C1 segment of cervical spinal cord (tissue), 14 donors: ENCODE measurements at regions not wholly inside any gene's neighbourhood (a gene's known extent, or its start where the extent isn't known, plus 50 kb on each side); places are given as distances from the start of the nearest gene placed in this dataset.
"Not testable (repeated sequence)": the region's sequence is repeated elsewhere in the genome, so short reads cannot be mapped to it uniquely, and the experiment has no call there.

Source experiments
- DNase-seq, 14 donors: peaks; one replicate each; lab custom pipeline; 2025; lab: John Stamatoyannopoulos, UW

GRCh38 chr15:20267996-20268395 lies 273.6 kb downstream of the GOLGA6L6 start:
- DNase-seq = not testable (repeated sequence)

- DNase-seq = not testable (repeated sequence)
Measured at GRCh38 chr15:20267051-20267730, 274.4 kb downstream of the GOLGA6L6 start.

GRCh38 chr15:20265710-20266109 lies 275.9 kb downstream of the GOLGA6L6 start:
- not testable (repeated sequence) for DNase-seq

GRCh38 chr15:20261321-20262280 lies 280.0 kb downstream of the GOLGA6L6 start:
- not testable (repeated sequence) for DNase-seq

- not testable (repeated sequence) for DNase-seq
Measured at GRCh38 chr15:20260650-20261049, 280.9 kb downstream of the GOLGA6L6 start.

GRCh38 chr15:20259559-20260190 lies 281.9 kb downstream of the GOLGA6L6 start:
- DNase-seq = not testable (repeated sequence)

GRCh38 chr15:20256394-20256793 lies 285.2 kb downstream of the GOLGA6L6 start:
- DNase-seq = not testable (repeated sequence)

- not testable (repeated sequence) for DNase-seq
Measured at GRCh38 chr15:20255641-20256040, 286.0 kb downstream of the GOLGA6L6 start.

GRCh38 chr15:20253047-20253615 lies 288.5 kb downstream of the GOLGA6L6 start:
- DNase-seq = not testable (repeated sequence)

- not testable (repeated sequence) for DNase-seq
Measured at GRCh38 chr15:20252040-20252439, 289.6 kb downstream of the GOLGA6L6 start.

GRCh38 chr15:20251214-20252005 lies 290.2 kb downstream of the GOLGA6L6 start:
- DNase-seq = not testable (repeated sequence)

- DNase-seq = not testable (repeated sequence)
Measured at GRCh38 chr15:20250206-20250605, 291.4 kb downstream of the GOLGA6L6 start.

- DNase-seq = not testable (repeated sequence)
Measured at GRCh38 chr15:20249677-20249970, 292.0 kb downstream of the GOLGA6L6 start.

GRCh38 chr15:20248434-20248833 lies 293.2 kb downstream of the GOLGA6L6 start:
- not testable (repeated sequence) for DNase-seq

- not testable (repeated sequence) for DNase-seq
Measured at GRCh38 chr15:20247137-20247536, 294.5 kb downstream of the GOLGA6L6 start.

- not testable (repeated sequence) for DNase-seq
Measured at GRCh38 chr15:20246624-20247023, 295.0 kb downstream of the GOLGA6L6 start.

- DNase-seq = not testable (repeated sequence)
Measured at GRCh38 chr15:20245856-20246255, 295.7 kb downstream of the GOLGA6L6 start.

- not testable (repeated sequence) for DNase-seq
Measured at GRCh38 chr15:20244792-20245191, 296.8 kb downstream of the GOLGA6L6 start.

- DNase-seq = not testable (repeated sequence)
Measured at GRCh38 chr15:20243486-20244240, 297.9 kb downstream of the GOLGA6L6 start.

GRCh38 chr15:20240366-20240917 lies 301.2 kb downstream of the GOLGA6L6 start:
- DNase-seq = not testable (repeated sequence)
